Left lung (tissue), 4 donors: ENCODE measurements at regions not wholly inside any gene's neighbourhood (a gene's known extent, or its start where the extent isn't known, plus 50 kb on each side); places are given as distances from the start of the nearest gene placed in this dataset.
A peak's percentile ranks its signal among the peaks of the same experiment; 100 is the strongest.

ENCODE experiments used
- ATAC-seq: fragments of 200-7000 bp; cut with Tn5 transposase; one replicate; pipeline ENCODE4 v1.9.1; 2020; ENCODE audit warnings: moderate library complexity
- DNase-seq, 4 donors: peaks; one replicate each; pipeline ENCODE4 v3.0.0-alpha.2; 2013 to 2020
- H3K27ac ChIP-seq, 2 donors: fragments of 200-600 bp; sonication (generic) in 1 of 2; one replicate each; pipeline versions ENCODE4 v1.5.0 to v1.8.0; 2020 to 2021
- H3K27me3 ChIP-seq, 2 donors: fragments of 200-600 bp; sonication (generic) in 1 of 2; one replicate each; pipeline versions ENCODE4 v1.5.0 to v1.8.0; 2020 to 2021
- H3K36me3 ChIP-seq, 2 donors: fragments of 200-600 bp; sonication (generic) in 1 of 2; one replicate each; pipeline versions ENCODE4 v1.5.0 to v1.8.0; 2020 to 2021
- H3K4me1 ChIP-seq, 2 donors: fragments of 200-600 bp; one replicate each; pipeline ENCODE4 v1.8.0; 2021
- H3K4me3 ChIP-seq, 2 donors: fragments of 200-600 bp; sonication (generic) in 1 of 2; one replicate each; pipeline versions ENCODE4 v1.5.0 to v1.8.0; 2020 to 2021; ENCODE audit warnings: mild to moderate bottlenecking in 1 of 2
- H3K9me3 ChIP-seq, 2 donors: fragments of 200-600 bp; sonication (generic) in 1 of 2; one replicate each; pipeline versions ENCODE4 v1.5.0 to v1.8.0; 2020 to 2021
- CTCF ChIP-seq, 2 donors: fragments of 200-600 bp; sonication (generic) in 1 of 2; IDR thresholded peaks; one replicate each; pipeline versions ENCODE4 v1.5.0 to v1.8.0; 2021; ENCODE audit warnings: antibody characterized with exemption in 2 of 2
- intact Hi-C, 2 donors: fragments of 100-400 bp; cut with DNase I; formaldehyde crosslinking; loops; one replicate each; pipeline versions ENCODE4 v1.11.2 to v1.14.2; 2022
- donor health status: DM: no; HTN: yes; CAD: no.
- donor health status: DM: no; HTN: no; CAD: no.

- Histone ChIP-seq H3K4me1 (no peaks in the 10 kb centered on the region), H3K9me3 (peaks cover 0 to under 1% of the 10 kb centered on the region in 2 donors), H3K27ac (no peak overlapping the region), H3K36me3 (no peaks in the 10 kb centered on the region), H3K4me3 (no peak overlapping the region), H3K27me3 (no peaks in the 10 kb centered on the region)
- peak in 2 of 4 donors; percentile 10 to 36 for DNase-seq
- TF ChIP-seq CTCF (IDR thresholded peaks at IDR 0.05) = peak; percentile 58 to 59
- peak; percentile 90 for ATAC-seq
- intact Hi-C loops = no loop called here
Observed at GRCh38 chr3:87771337-87772192, 287.2 kb downstream of the CGGBP1 start.

GRCh38 chr3:87766721-87767120 is 292.1 kb downstream of the CGGBP1 start:
- ATAC-seq = no peak
- Histone ChIP-seq H3K27ac (no peak overlapping the region), H3K36me3 (no peaks in the 10 kb centered on the region), H3K27me3 (no peaks in the 10 kb centered on the region), H3K9me3 (peaks cover 0 to 3% of the 10 kb centered on the region in 2 donors), H3K4me3 (no peak overlapping the region), H3K4me1 (no peaks in the 10 kb centered on the region)
- no peak for TF ChIP-seq CTCF (IDR thresholded peaks at IDR 0.05)
- intact Hi-C loops = no loop called here
- no peak for DNase-seq

- no peak for TF ChIP-seq CTCF (IDR thresholded peaks at IDR 0.05)
- intact Hi-C loops = no loop called here
- Histone ChIP-seq H3K4me1 (no peaks in the 10 kb centered on the region), H3K36me3 (no peaks in the 10 kb centered on the region), H3K4me3 (no peak overlapping the region), H3K9me3 (peaks cover 0 to 5% of the 10 kb centered on the region in 2 donors), H3K27me3 (no peaks in the 10 kb centered on the region), H3K27ac (no peak overlapping the region)
- ATAC-seq = no peak
- no peak for DNase-seq
Observed at GRCh38 chr3:87765256-87765655, 293.5 kb downstream of the CGGBP1 start.

- H3K27ac ChIP-seq = no peak overlapping the region
- H3K27me3 ChIP-seq = no peaks in the 10 kb centered on the region
- peaks cover 0 to 5% of the 10 kb centered on the region in 2 donors for H3K9me3 ChIP-seq
- no peak for TF ChIP-seq CTCF (IDR thresholded peaks at IDR 0.05)
- no peaks in the 10 kb centered on the region for H3K36me3 ChIP-seq
- H3K4me1 ChIP-seq = no peaks in the 10 kb centered on the region
- intact Hi-C loops = no loop called here
- DNase-seq = peak in 1 of 4 donors; percentile 34
- H3K4me3 ChIP-seq = no peak overlapping the region
- ATAC-seq = no peak
Observed at GRCh38 chr3:87761795-87762194, 297.0 kb downstream of the CGGBP1 start.

- TF ChIP-seq CTCF (IDR thresholded peaks at IDR 0.05) = no peak
- intact Hi-C loops = no loop called here
- Histone ChIP-seq H3K36me3 (no peaks in the 10 kb centered on the region), H3K9me3 (peaks cover 0 to 5% of the 10 kb centered on the region in 2 donors), H3K27me3 (no peaks in the 10 kb centered on the region), H3K4me1 (no peaks in the 10 kb centered on the region), H3K4me3 (no peak overlapping the region), H3K27ac (no peak overlapping the region)
- ATAC-seq (no peak), DNase-seq (peak in 1 of 4 donors; percentile 62)
Observed at GRCh38 chr3:87761341-87761740, 297.5 kb downstream of the CGGBP1 start.
